ENCODE measurements at regions not wholly inside any gene's neighbourhood (a gene's known extent, or its start where the extent isn't known, plus 50 kb on each side); places are given as distances from the start of the nearest gene placed in this dataset.
A peak's percentile ranks its signal among the peaks of the same experiment; 100 is the strongest.

DNA sequence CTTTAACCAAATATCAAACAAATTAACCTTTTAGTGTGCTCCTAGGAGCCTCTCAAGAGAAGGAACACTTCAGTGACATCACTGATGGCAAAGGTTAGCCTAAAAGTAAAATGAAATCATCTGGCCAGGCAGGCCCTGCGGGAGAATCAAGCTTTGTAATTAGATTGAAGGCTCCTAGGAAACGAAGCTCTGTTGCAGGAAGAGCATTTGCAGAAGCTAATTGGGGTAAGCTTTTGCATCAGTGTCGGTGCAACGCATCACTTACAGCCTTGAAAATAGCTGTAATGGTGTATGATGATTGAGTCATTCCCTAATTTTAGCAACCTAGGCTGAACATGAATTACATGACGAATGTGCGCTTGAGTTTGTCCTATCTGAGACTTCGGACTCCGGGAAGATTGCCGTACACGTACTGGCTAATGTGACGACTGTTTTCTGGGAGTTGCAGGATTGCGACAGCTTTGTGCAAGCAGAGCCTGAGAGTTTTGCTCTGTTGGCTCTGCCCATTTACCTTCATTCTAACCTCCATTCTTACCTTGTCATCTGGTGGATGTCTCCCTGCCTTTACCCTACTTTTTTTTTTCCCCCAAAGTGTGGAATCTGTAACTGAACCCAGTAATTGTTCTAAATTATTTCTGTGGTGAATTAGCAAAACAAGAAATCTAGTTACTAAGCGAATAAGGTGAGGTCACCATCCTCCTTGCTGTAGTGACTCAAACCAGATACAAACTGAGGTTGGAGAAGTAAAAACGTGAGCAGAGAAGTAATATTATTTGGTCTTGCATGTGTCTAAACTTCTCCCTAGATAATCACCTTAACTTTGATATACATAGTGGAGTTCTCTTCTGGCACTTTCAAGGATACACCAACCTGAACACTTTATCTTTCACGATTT is 675.9 kb upstream of the CITED2 start:
- ChIA-PET POLR2A (no interaction called here), CTCF (no interaction called here)
- peak; percentile 27 to 53 for DNase-seq
- no peaks in the 10 kb centered on the region for H3K36me3 ChIP-seq (ENCODE audit: control insufficient read depth, insufficient read depth, low read length)
- no peak overlapping the region for H3K4me3 ChIP-seq (ENCODE audit: low read depth, low read length)
- Mint-ChIP-seq H3K9me3 (ENCODE audit: unreplicated experiment) (no peaks in the 10 kb centered on the region), H3K27ac (ENCODE audit: unreplicated experiment) (no peak overlapping the region), H3K4me1 (ENCODE audit: low read depth, unreplicated experiment) (no peaks in the 10 kb centered on the region), H3K27me3 (ENCODE audit: insufficient read depth, unreplicated experiment) (peaks cover 6% of the 10 kb centered on the region), H3K36me3 (ENCODE audit: insufficient read depth, unreplicated experiment) (no peaks in the 10 kb centered on the region), H3K4me3 (ENCODE audit: unreplicated experiment) (peak overlapping the region; percentile 9)
- BruUV-seq (replicated peaks), result no TSS peak
- H3K4me1 ChIP-seq, result no peaks in the 10 kb centered on the region; the same call in 1 of the 2 replicates
- intact Hi-C loops (cut with micrococcal nuclease; ENCODE audit: unreplicated experiment), result loop anchor here (10.0 kb wide), 1 partner anchor 394 kb away; no protein-coding TSS in a partner anchor
- H3K27me3 ChIP-seq (replicated peaks; ENCODE audit: control insufficient read depth, insufficient read depth, low read length), result no peaks in the 10 kb centered on the region
- TF ChIP-seq, protein P1, sequence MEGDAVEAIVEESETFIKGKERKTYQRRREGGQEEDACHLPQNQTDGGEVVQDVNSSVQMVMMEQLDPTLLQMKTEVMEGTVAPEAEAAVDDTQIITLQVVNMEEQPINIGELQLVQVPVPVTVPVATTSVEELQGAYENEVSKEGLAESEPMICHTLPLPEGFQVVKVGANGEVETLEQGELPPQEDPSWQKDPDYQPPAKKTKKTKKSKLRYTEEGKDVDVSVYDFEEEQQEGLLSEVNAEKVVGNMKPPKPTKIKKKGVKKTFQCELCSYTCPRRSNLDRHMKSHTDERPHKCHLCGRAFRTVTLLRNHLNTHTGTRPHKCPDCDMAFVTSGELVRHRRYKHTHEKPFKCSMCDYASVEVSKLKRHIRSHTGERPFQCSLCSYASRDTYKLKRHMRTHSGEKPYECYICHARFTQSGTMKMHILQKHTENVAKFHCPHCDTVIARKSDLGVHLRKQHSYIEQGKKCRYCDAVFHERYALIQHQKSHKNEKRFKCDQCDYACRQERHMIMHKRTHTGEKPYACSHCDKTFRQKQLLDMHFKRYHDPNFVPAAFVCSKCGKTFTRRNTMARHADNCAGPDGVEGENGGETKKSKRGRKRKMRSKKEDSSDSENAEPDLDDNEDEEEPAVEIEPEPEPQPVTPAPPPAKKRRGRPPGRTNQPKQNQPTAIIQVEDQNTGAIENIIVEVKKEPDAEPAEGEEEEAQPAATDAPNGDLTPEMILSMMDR (IDR thresholded peaks at IDR 0.05; ENCODE audit: insufficient read depth in 1 of 2, low read depth in 1 of 2, low read length in 1 of 2, severe bottlenecking in 1 of 2, unreplicated experiment in 1 of 2), result no peak
- H3K9me3 ChIP-seq, result no peaks in the 10 kb centered on the region

DNA sequence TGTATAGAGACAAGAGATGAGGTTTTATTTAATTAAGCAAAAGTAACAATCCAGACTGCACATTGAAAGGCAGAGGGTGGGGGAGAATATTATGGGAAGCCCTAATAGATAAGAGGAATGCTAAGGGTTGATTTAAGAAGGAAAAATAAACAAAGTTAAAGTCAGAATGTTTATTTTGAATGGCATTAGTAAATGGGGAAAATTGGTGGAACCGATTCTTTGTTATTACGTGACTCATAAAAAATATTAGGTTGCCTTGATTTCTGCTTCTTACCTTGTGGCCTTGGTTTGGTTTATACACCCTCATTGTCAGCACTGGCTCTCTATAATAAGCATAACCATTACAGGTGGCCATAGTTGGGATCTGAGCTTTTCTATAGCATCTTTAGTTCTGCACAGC is 674.8 kb upstream of the CITED2 start:
- intact Hi-C loops (cut with micrococcal nuclease; ENCODE audit: unreplicated experiment), result no loop called here
- TF ChIP-seq, protein P1 (IDR thresholded peaks at IDR 0.05; ENCODE audit: insufficient read depth in 1 of 2, low read depth in 1 of 2, low read length in 1 of 2, severe bottlenecking in 1 of 2, unreplicated experiment in 1 of 2), result no peak
- Histone ChIP-seq H3K27me3 (replicated peaks; ENCODE audit: control insufficient read depth, insufficient read depth, low read length) (no peaks in the 10 kb centered on the region), H3K36me3 (ENCODE audit: control insufficient read depth, insufficient read depth, low read length) (no peaks in the 10 kb centered on the region), H3K4me3 (ENCODE audit: low read depth, low read length) (no peak overlapping the region), H3K9me3 (no peaks in the 10 kb centered on the region), H3K4me1 (no peaks in the 10 kb centered on the region; the same call in 1 of the 2 replicates)
- Mint-ChIP-seq H3K36me3 (ENCODE audit: insufficient read depth, unreplicated experiment) (no peaks in the 10 kb centered on the region), H3K4me1 (ENCODE audit: low read depth, unreplicated experiment) (no peaks in the 10 kb centered on the region), H3K27ac (ENCODE audit: unreplicated experiment) (no peak overlapping the region), H3K4me3 (ENCODE audit: unreplicated experiment) (no peak overlapping the region), H3K27me3 (ENCODE audit: insufficient read depth, unreplicated experiment) (peaks cover 6% of the 10 kb centered on the region), H3K9me3 (ENCODE audit: unreplicated experiment) (no peaks in the 10 kb centered on the region)
- no peak for DNase-seq
- ChIA-PET POLR2A (no interaction called here), CTCF (no interaction called here)
- no TSS peak for BruUV-seq (replicated peaks)

DNA sequence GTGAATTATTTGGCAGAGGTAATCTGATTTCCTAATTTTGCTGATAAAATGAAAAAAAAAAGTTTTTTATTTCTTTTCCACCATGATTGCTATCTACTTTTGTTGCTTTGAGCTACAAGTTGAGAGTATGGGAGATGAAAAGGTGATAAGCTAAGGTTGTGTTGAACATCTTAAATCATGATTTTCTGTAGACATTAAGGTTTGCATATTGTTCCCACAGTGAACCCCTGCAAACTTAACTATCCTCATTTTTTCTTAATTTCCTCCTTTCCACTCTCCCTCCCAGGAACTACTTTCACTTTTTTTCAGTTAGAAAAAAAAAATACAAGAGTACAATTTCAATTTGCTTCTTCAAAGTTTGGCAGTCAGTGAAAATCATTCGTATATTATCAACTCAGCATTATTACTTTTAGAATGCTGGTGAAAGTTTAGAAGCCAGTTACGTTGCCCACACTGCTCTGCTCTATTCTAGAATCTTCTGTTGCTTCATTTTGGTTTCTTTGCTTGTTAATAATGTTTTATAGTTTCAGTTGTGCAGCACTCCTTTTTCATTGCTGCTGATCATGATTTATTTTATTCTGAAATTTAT is 673.8 kb upstream of the CITED2 start:
- DNase-seq, result no peak
- Histone ChIP-seq H3K9me3 (no peaks in the 10 kb centered on the region), H3K27me3 (replicated peaks; ENCODE audit: control insufficient read depth, insufficient read depth, low read length) (no peaks in the 10 kb centered on the region), H3K4me3 (ENCODE audit: low read depth, low read length) (no peak overlapping the region), H3K36me3 (ENCODE audit: control insufficient read depth, insufficient read depth, low read length) (no peaks in the 10 kb centered on the region), H3K4me1 (no peaks in the 10 kb centered on the region; the same call in 1 of the 2 replicates)
- intact Hi-C loops (cut with micrococcal nuclease; ENCODE audit: unreplicated experiment), result no loop called here
- Mint-ChIP-seq H3K27me3 (ENCODE audit: insufficient read depth, unreplicated experiment) (peaks cover 6% of the 10 kb centered on the region), H3K36me3 (ENCODE audit: insufficient read depth, unreplicated experiment) (no peaks in the 10 kb centered on the region), H3K4me3 (ENCODE audit: unreplicated experiment) (no peak overlapping the region), H3K9me3 (ENCODE audit: unreplicated experiment) (no peaks in the 10 kb centered on the region), H3K4me1 (ENCODE audit: low read depth, unreplicated experiment) (no peaks in the 10 kb centered on the region), H3K27ac (ENCODE audit: unreplicated experiment) (no peak overlapping the region)
- TF ChIP-seq, protein P1 (IDR thresholded peaks at IDR 0.05; ENCODE audit: insufficient read depth in 1 of 2, low read depth in 1 of 2, low read length in 1 of 2, severe bottlenecking in 1 of 2, unreplicated experiment in 1 of 2), result no peak
- CTCF ChIA-PET, result no interaction called here
- BruUV-seq (replicated peaks), result no TSS peak
- POLR2A ChIA-PET, result no interaction called here
